ENCODE measurements at regions not wholly inside any gene's neighbourhood (a gene's known extent, or its start where the extent isn't known, plus 50 kb on each side); places are given as distances from the start of the nearest gene placed in this dataset.

- TF ChIP-seq SP1 (IDR thresholded peaks at IDR 0.05): no peak
- no peak for TF ChIP-seq FOXM1 (IDR thresholded peaks at IDR 0.05; ENCODE audit: borderline replicate concordance)
- TF ChIP-seq ELF4 (IDR thresholded peaks at IDR 0.05): no peak
- TF ChIP-seq L3MBTL2 (conservative IDR thresholded peaks at IDR 0.05): no peak
- TF ChIP-seq FOXK2 (IDR thresholded peaks at IDR 0.05): no peak
- TF ChIP-seq CTBP1 (IDR thresholded peaks at IDR 0.05; ENCODE audit: borderline replicate concordance): no peak
- no peak for TF ChIP-seq LEF1 (IDR thresholded peaks at IDR 0.05; ENCODE audit: borderline replicate concordance)
- no peak for TF ChIP-seq SUZ12 (IDR thresholded peaks at IDR 0.05)
- no peak for TF ChIP-seq HDGF (IDR thresholded peaks at IDR 0.05; ENCODE audit: borderline replicate concordance)
Observed at GRCh38 chr7:3197567-3198213, 103.4 kb upstream of the SDK1 start.

Measured in HEK293T (cell line).